ENCODE measurements at regions not wholly inside any gene's neighbourhood (a gene's known extent, or its start where the extent isn't known, plus 50 kb on each side); places are given as distances from the start of the nearest gene placed in this dataset.

GRCh38 chr14:80446356-80446755 lies 235.1 kb upstream of the DIO2 start:
- H3K36me3 Mint-ChIP-seq (ENCODE audit: low read depth), result no peaks in the 10 kb centered on the region
- H3K27me3 Mint-ChIP-seq, result no peaks in the 10 kb centered on the region
- H3K27ac ChIP-seq (ENCODE audit: low read depth in 1 of 2, low read length in 2 of 2), result no peak overlapping the region
- ChIA-PET CTCF (no interaction called here), POLR2A (no interaction called here)
- no peaks in the 10 kb centered on the region for H3K4me1 Mint-ChIP-seq (ENCODE audit: low read depth)
- peaks cover 7% of the 10 kb centered on the region for H3K9me3 Mint-ChIP-seq
- no peak for DNase-seq
- no peaks in the 10 kb centered on the region for H3K36me3 ChIP-seq (ENCODE audit: insufficient read depth, low read length)
- H3K4me3 Mint-ChIP-seq, result no peak overlapping the region
- no peaks in the 10 kb centered on the region for H3K27me3 ChIP-seq (ENCODE audit: control insufficient read depth in 1 of 2, insufficient read depth in 2 of 2, low read length in 2 of 2)
- intact Hi-C loops (cut with DNase I, micrococcal nuclease), result no loop called here
- H3K9me3 ChIP-seq (ENCODE audit: control insufficient read depth in 1 of 2, insufficient read depth in 1 of 2, low read length in 2 of 2), result peaks cover 4 to 13% of the 10 kb centered on the region in 2 experiments
- TF ChIP-seq CTCF (IDR thresholded peaks at IDR 0.05), result no peak
- no peak for ATAC-seq (ENCODE audit: poor library complexity)
- no peak overlapping the region for H3K4me3 ChIP-seq (ENCODE audit: low read length)
- H3K27ac Mint-ChIP-seq, result no peak overlapping the region
- H3K4me1 ChIP-seq (ENCODE audit: insufficient read depth, low read length), result no peaks in the 10 kb centered on the region

- intact Hi-C loops (cut with DNase I, micrococcal nuclease), result no loop called here
- H3K36me3 Mint-ChIP-seq (ENCODE audit: low read depth), result no peaks in the 10 kb centered on the region
Observed at GRCh38 chr14:80445605-80446004, 234.3 kb upstream of the DIO2 start.

GRCh38 chr14:80434574-80435321 lies 223.4 kb upstream of the DIO2 start:
- POLR2A ChIA-PET, result no interaction called here
- Histone ChIP-seq H3K27ac (ENCODE audit: low read depth in 1 of 2, low read length in 2 of 2) (no peak overlapping the region), H3K27me3 (ENCODE audit: control insufficient read depth in 1 of 2, insufficient read depth in 2 of 2, low read length in 2 of 2) (no peaks in the 10 kb centered on the region), H3K4me1 (ENCODE audit: insufficient read depth, low read length) (no peaks in the 10 kb centered on the region), H3K4me3 (ENCODE audit: low read length) (no peak overlapping the region), H3K36me3 (ENCODE audit: insufficient read depth, low read length) (no peaks in the 10 kb centered on the region), H3K9me3 (ENCODE audit: control insufficient read depth in 1 of 2, insufficient read depth in 1 of 2, low read length in 2 of 2) (peaks cover 5 to 6% of the 10 kb centered on the region in 2 experiments)
- no peak overlapping the region for H3K4me3 Mint-ChIP-seq
- ATAC-seq (ENCODE audit: poor library complexity) (no peak), DNase-seq (no peak)
- H3K4me1 Mint-ChIP-seq (ENCODE audit: low read depth), result no peaks in the 10 kb centered on the region
- peaks cover 13% of the 10 kb centered on the region for H3K9me3 Mint-ChIP-seq
- H3K27ac Mint-ChIP-seq, result no peak overlapping the region
- intact Hi-C loops (cut with DNase I, micrococcal nuclease), result no loop called here
- CTCF ChIA-PET, result no interaction called here
- TF ChIP-seq CTCF (IDR thresholded peaks at IDR 0.05), result no peak
- H3K36me3 Mint-ChIP-seq (ENCODE audit: low read depth), result no peaks in the 10 kb centered on the region
- H3K27me3 Mint-ChIP-seq, result no peaks in the 10 kb centered on the region

More at GRCh38 chr14:80445605-80446004, 234.3 kb upstream of the DIO2 start:
- no peak for TF ChIP-seq CTCF (IDR thresholded peaks at IDR 0.05)
- ChIA-PET CTCF (no interaction called here), POLR2A (no interaction called here)
- Histone ChIP-seq H3K4me1 (ENCODE audit: insufficient read depth, low read length) (no peaks in the 10 kb centered on the region), H3K27me3 (ENCODE audit: control insufficient read depth in 1 of 2, insufficient read depth in 2 of 2, low read length in 2 of 2) (no peaks in the 10 kb centered on the region), H3K36me3 (ENCODE audit: insufficient read depth, low read length) (no peaks in the 10 kb centered on the region), H3K4me3 (ENCODE audit: low read length) (no peak overlapping the region), H3K9me3 (ENCODE audit: control insufficient read depth in 1 of 2, insufficient read depth in 1 of 2, low read length in 2 of 2) (peaks cover 0 to 8% of the 10 kb centered on the region in 2 experiments), H3K27ac (ENCODE audit: low read depth in 1 of 2, low read length in 2 of 2) (no peak overlapping the region)
- DNase-seq (no peak), ATAC-seq (ENCODE audit: poor library complexity) (no peak)
- Mint-ChIP-seq H3K4me3 (no peak overlapping the region), H3K4me1 (ENCODE audit: low read depth) (no peaks in the 10 kb centered on the region), H3K27me3 (no peaks in the 10 kb centered on the region), H3K9me3 (peaks cover 7% of the 10 kb centered on the region), H3K27ac (no peak overlapping the region)

Data from CD4-positive, alpha-beta T cell (primary cell).